A673 (cell line): ENCODE measurements at regions not wholly inside any gene's neighbourhood (a gene's known extent, or its start where the extent isn't known, plus 50 kb on each side); places are given as distances from the start of the nearest gene placed in this dataset.

Experiments used
- BruUV-seq: library from RNA; stranded (reverse); fragments of 400-500 nt; replicated peaks from 2 replicates; lab custom pipeline; 2021; lab: Mats Ljungman, UMichigan
- CTCF ChIA-PET: fragments of 300-600 bp; sonication (Branson Sonifier 250); formaldehyde crosslinking; loops from one replicate; lab custom pipeline; 2022; ENCODE audit warnings: antibody characterized with exemption; lab: Charles Lee
- POLR2A ChIA-PET: fragments of 300-600 bp; sonication (Branson Sonifier 250); formaldehyde crosslinking; loops from one replicate; lab custom pipeline; 2022; ENCODE audit warnings: antibody characterized with exemption; ENCODE audit not compliant: low non-redundant PET; lab: Charles Lee
- DNase-seq: peaks from one replicate; pipeline ENCODE4 v3.0.0-alpha.2; 2015; ENCODE audit warnings: low spot score
- H3K27ac ChIP-seq: fragments of 200-600 bp; sonication (generic); 2 replicates; pipeline ENCODE4 v1.5.1; 2016; ENCODE audit warnings: mixed run types, low read depth, mild to moderate bottlenecking, mixed read lengths, antibody characterized with exemption, low read length; ENCODE audit not compliant: poor library complexity, severe bottlenecking
- H3K27me3 ChIP-seq: fragments of 200-600 bp; sonication (generic); replicated peaks from 2 replicates; pipeline ENCODE4 v1.6.1; 2017; ENCODE audit warnings: mixed run types, low read depth, mild to moderate bottlenecking, mixed read lengths, antibody characterized with exemption, low read length; ENCODE audit not compliant: insufficient read depth, poor library complexity
- H3K36me3 ChIP-seq: fragments of 200-600 bp; sonication (generic); 2 replicates; pipeline ENCODE4 v1.6.1; 2016; ENCODE audit warnings: mixed run types, mild to moderate bottlenecking, mixed read lengths, antibody characterized with exemption, low read length; ENCODE audit not compliant: insufficient read depth, poor library complexity, severe bottlenecking
- H3K4me1 ChIP-seq: fragments of 200-600 bp; sonication (generic); 2 replicates; pipeline ENCODE4 v1.6.1; 2017; ENCODE audit warnings: mixed run types, mild to moderate bottlenecking, mixed read lengths, antibody characterized with exemption, low read length; ENCODE audit not compliant: insufficient read depth, poor library complexity, severe bottlenecking
- H3K4me3 ChIP-seq: fragments of 200-600 bp; sonication (generic); 2 replicates; pipeline ENCODE4 v1.5.1; 2016; ENCODE audit warnings: low read depth, mixed run types, mild to moderate bottlenecking, mixed read lengths, low read length; ENCODE audit not compliant: poor library complexity, severe bottlenecking
- H3K9me3 ChIP-seq: fragments of 200-600 bp; sonication (generic); 2 replicates; pipeline ENCODE4 v1.6.1; 2016; ENCODE audit warnings: mixed run types, low read depth, mild to moderate bottlenecking, mixed read lengths, antibody characterized with exemption, low read length; ENCODE audit not compliant: poor library complexity, severe bottlenecking
- EZH2 ChIP-seq: fragments of 200-600 bp; sonication (generic); IDR thresholded peaks from 2 replicates; pipeline ENCODE4 v1.6.1; 2017; ENCODE audit warnings: borderline replicate concordance, low read depth, mild to moderate bottlenecking, mixed read lengths, antibody characterized with exemption, low read length; ENCODE audit not compliant: poor library complexity, severe bottlenecking
- intact Hi-C: fragments of 100-400 bp; cut with micrococcal nuclease; formaldehyde crosslinking; loops from one replicate; pipeline ENCODE4 v1.10.0; 2022; ENCODE audit not compliant: unreplicated experiment
- TF ChIP-seq, protein P1 (sequence below): fragments of 300-800, 200-600 bp; sonication (generic); conservative IDR thresholded peaks from 2 replicates; pipeline ENCODE4 v1.5.1; 2017; ENCODE audit warnings: low read depth, mild to moderate bottlenecking, antibody characterized with exemption, low read length, moderate library complexity, mixed read lengths

- DNase-seq = no peak
- TF ChIP-seq, protein P1, sequence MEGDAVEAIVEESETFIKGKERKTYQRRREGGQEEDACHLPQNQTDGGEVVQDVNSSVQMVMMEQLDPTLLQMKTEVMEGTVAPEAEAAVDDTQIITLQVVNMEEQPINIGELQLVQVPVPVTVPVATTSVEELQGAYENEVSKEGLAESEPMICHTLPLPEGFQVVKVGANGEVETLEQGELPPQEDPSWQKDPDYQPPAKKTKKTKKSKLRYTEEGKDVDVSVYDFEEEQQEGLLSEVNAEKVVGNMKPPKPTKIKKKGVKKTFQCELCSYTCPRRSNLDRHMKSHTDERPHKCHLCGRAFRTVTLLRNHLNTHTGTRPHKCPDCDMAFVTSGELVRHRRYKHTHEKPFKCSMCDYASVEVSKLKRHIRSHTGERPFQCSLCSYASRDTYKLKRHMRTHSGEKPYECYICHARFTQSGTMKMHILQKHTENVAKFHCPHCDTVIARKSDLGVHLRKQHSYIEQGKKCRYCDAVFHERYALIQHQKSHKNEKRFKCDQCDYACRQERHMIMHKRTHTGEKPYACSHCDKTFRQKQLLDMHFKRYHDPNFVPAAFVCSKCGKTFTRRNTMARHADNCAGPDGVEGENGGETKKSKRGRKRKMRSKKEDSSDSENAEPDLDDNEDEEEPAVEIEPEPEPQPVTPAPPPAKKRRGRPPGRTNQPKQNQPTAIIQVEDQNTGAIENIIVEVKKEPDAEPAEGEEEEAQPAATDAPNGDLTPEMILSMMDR = no peak
- no peak for TF ChIP-seq EZH2
- BruUV-seq = no TSS peak
- Histone ChIP-seq H3K4me1 (no peaks in the 10 kb centered on the region), H3K36me3 (no peaks in the 10 kb centered on the region), H3K4me3 (no peak overlapping the region), H3K27me3 (no peaks in the 10 kb centered on the region), H3K9me3 (no peaks in the 10 kb centered on the region), H3K27ac (no peak overlapping the region)
- intact Hi-C loops = no loop called here
- POLR2A ChIA-PET = no interaction called here
- CTCF ChIA-PET = no interaction called here
Observed at GRCh38 chr16:62907562-62907961, 871.3 kb upstream of the CDH8 start.

DNA sequence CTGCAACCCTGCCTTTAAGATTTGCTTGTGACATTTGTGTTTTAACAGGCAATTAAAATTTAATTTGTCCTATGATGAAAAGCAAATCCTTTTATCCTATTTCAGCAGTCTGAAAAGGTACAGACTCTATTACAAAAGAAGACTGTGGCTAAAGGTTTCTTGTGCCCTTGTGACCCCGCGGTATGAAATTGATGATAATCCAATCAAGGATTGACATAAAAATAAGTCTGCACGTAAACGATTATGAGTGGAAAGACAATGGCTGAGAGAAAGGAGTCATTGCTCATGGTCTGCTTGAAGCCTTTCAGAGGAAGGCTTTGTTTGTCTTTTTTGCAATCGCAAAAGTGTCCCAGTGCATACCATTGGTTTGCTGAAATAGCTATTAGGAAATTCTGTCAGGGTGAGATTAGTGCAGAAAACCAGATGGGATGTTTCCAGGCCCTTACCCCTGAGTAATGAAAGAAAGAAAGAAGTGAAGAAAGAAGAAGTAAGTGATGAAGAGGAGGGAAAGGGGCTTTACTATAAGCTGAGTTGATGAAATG lies 867.8 kb upstream of the CDH8 start:
- CTCF ChIA-PET = no interaction called here

GRCh38 chr16:62899737-62900136 lies 863.5 kb upstream of the CDH8 start:
- Histone ChIP-seq H3K9me3 (no peaks in the 10 kb centered on the region), H3K27me3 (no peaks in the 10 kb centered on the region), H3K27ac (no peak overlapping the region), H3K4me3 (no peak overlapping the region), H3K4me1 (no peaks in the 10 kb centered on the region), H3K36me3 (no peaks in the 10 kb centered on the region)
- no TSS peak for BruUV-seq
- intact Hi-C loops = no loop called here
- POLR2A ChIA-PET = no interaction called here
- TF ChIP-seq, protein P1 = no peak
- TF ChIP-seq EZH2 = no peak
- no peak for DNase-seq
- CTCF ChIA-PET = no interaction called here

More for the DNA sequence above, 867.8 kb upstream of the CDH8 start:
- BruUV-seq = no TSS peak
- H3K36me3 ChIP-seq = no peaks in the 10 kb centered on the region
- no peak for DNase-seq
- POLR2A ChIA-PET = no interaction called here
- no peak overlapping the region for H3K4me3 ChIP-seq
- intact Hi-C loops = no loop called here
- no peaks in the 10 kb centered on the region for H3K4me1 ChIP-seq
- no peak for TF ChIP-seq EZH2
- TF ChIP-seq, protein P1 = no peak
- H3K27ac ChIP-seq = no peak overlapping the region
- H3K27me3 ChIP-seq = no peaks in the 10 kb centered on the region
- H3K9me3 ChIP-seq = no peaks in the 10 kb centered on the region
